Sigmoid colon (tissue), 4 donors: ENCODE measurements at regions not wholly inside any gene's neighbourhood (a gene's known extent, or its start where the extent isn't known, plus 50 kb on each side); places are given as distances from the start of the nearest gene placed in this dataset.

ENCODE experiments used
- EP300 ChIP-seq, 4 donors: sonication (generic); formaldehyde crosslinking; IDR thresholded peaks; one replicate each; pipeline ENCODE4 v1.6.1; 2017; ENCODE audit warnings: antibody characterized with exemption in 4 of 4
- POLR2A ChIP-seq, 2 donors: fragments of 450-650 bp; IDR thresholded peaks; one replicate each; pipeline ENCODE4 v1.6.1; 2016; ENCODE audit warnings: antibody characterized with exemption in 2 of 2, mild to moderate bottlenecking in 2 of 2, moderate library complexity in 2 of 2
- POLR2AphosphoS5 ChIP-seq, 4 donors: sonication (generic); formaldehyde crosslinking; IDR thresholded peaks; one replicate each; pipeline ENCODE4 v1.6.1; 2017; ENCODE audit warnings: antibody characterized with exemption in 4 of 4
- TF ChIP-seq, protein P1 (sequence below), 4 experiments: fragments of 450-650 bp in 3 of 4; fragments of 200-600 bp in 1 of 4; IDR thresholded peaks; one replicate each; pipeline ENCODE4 v1.5.1; 2016 to 2019; ENCODE audit warnings: antibody characterized with exemption in 4 of 4, mild to moderate bottlenecking in 3 of 4, moderate library complexity in 2 of 4

GRCh38 chr10:78390817-78391216, 357.2 kb downstream of the RPS24 start:
- TF ChIP-seq, protein P1, sequence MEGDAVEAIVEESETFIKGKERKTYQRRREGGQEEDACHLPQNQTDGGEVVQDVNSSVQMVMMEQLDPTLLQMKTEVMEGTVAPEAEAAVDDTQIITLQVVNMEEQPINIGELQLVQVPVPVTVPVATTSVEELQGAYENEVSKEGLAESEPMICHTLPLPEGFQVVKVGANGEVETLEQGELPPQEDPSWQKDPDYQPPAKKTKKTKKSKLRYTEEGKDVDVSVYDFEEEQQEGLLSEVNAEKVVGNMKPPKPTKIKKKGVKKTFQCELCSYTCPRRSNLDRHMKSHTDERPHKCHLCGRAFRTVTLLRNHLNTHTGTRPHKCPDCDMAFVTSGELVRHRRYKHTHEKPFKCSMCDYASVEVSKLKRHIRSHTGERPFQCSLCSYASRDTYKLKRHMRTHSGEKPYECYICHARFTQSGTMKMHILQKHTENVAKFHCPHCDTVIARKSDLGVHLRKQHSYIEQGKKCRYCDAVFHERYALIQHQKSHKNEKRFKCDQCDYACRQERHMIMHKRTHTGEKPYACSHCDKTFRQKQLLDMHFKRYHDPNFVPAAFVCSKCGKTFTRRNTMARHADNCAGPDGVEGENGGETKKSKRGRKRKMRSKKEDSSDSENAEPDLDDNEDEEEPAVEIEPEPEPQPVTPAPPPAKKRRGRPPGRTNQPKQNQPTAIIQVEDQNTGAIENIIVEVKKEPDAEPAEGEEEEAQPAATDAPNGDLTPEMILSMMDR (IDR thresholded peaks at IDR 0.05) = no peak
- TF ChIP-seq EP300 (IDR thresholded peaks at IDR 0.05) (no peak), POLR2AphosphoS5 (IDR thresholded peaks at IDR 0.05) (no peak), POLR2A (IDR thresholded peaks at IDR 0.05) (no peak)
